NAMALWA (cell line): ENCODE measurements at regions not wholly inside any gene's neighbourhood (a gene's known extent, or its start where the extent isn't known, plus 50 kb on each side); places are given as distances from the start of the nearest gene placed in this dataset.

Source experiments
- DNase-seq: peaks from one replicate; pipeline ENCODE4 v3.0.0-alpha.2; 2015; ENCODE audit warnings: low spot score

DNA sequence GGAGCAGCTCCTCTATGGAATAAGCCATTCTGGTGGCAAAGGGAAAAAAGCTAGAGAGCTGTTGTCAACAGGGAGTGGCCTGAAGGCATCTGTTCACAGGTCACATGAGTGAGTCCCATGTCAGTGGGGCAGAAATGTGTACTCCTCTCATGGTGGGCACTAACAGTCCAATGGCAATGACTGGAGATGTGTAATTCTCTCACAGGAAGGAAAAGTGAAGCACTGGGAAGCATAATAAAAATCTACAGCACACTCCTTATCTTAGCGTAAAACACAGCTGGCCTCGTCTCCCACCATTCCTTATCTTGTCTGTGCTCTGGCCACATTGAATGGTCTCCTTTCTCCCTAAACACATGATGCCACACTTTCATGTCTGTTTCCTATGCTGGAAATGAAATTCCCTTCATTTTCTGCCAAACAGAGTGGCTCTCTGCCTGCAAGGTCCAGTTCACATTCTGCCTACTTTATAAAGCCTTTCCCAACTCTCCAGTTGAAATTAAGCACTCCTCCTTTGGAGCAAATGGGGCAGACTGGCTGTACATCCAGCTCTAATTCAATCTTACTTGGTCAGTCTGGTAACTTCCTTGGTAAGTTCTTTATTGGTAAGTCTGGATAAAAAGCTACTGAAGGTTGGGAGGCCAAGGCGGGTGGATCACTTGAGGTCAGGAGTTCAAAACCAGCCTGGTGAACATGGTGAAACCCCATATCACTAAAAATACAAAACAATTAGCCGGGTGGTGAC, 139.8 kb downstream of the RPL22L1 start:
- DNase-seq: no peak

DNA sequence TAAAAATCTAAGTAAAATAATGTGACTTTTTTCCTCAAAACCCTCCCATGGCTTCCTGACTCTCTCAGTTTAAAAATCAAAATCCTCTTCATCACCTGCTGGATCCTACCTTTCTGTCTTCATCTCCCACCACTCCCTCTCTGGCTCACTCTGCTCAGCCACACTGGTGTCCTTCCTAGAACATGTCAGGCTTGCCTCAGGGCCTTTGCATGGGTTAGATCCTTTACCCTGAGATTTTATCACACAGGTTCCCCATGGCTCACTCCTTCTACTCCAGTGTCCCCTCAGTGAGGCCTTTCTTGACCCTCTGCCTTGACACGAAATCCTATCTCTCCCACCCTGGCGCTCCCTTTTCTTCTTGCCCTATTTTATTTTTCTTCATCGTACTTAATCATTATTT, 141.8 kb downstream of the RPL22L1 start:
- DNase-seq: no peak

DNA sequence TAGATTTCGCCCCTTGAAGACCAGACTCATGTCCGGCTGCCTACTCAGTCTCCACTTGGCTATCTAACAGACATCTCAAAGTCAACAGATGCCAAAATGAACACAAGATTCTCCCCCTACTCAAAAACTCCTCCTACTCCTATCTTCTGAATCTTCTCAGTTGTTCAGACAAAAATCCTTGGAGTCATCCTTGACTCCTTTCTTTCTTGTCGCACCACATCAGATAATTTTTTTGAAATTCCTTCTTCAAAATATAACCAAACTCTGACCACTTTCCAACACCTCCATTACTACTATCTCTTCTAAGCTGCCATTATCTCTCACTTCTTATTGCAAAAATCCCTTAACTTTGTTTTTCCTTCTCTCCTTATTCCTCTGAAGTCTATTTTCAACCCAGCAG, 141.9 kb upstream of the SLC7A14 start:
- no peak for DNase-seq

GRCh38 chr3:170726976-170727661, 141.2 kb upstream of the SLC7A14 start:
- no peak for DNase-seq

DNA sequence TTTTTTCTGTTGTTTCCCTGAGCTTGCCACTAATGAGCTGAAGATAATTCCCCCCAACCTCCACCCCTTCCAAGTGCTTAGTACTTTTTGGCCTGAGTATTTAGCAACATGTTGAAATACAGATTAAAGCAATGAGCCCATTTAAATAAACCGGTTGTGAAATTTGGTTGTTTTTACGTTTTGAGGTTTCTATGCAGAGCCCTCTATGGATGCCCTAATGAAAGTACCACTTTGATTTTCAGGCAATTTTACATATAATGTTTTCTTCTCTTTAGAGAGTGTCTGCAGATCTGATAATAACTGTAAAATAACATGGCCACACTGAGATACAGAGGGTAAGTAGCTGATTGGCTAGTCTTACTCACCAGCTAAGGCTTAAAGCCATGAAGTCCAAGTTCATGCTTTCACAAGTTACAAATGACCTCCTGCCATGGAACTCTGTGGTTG, 139.4 kb upstream of the SLC7A14 start:
- DNase-seq: no peak

DNA sequence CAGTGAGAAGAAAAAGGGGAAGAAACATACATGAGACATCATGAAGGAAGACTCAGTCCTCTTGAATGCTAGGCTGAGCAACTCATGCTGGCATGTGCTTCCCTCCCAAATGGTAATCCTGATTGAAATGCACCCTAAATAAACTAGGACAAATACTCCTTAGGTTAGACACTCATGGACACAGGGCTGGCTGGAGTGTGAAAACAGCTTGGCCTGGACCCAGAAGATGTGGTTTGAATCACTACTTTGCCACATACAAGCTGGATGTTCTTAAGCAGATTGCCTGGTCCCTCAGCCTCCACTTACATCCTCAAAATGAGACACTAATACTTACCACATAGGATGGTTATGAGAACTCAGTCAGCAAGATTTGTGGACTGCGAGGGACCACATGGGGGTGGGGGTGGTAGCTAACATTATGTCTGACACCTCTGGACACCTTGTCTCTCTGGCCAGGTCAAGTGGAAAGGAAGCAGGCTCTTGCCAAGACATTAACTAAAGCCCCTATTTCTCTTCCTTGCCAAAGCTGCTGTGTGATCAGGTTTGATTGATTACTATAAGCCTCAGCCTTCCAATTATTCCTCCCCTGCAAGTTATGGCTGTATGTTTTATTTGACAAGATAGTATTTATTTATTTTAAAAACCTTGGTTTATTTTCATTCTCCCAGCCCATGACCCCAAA, 138.9 kb upstream of the SLC7A14 start:
- DNase-seq: no peak

GRCh38 chr3:170723241-170723640, 137.4 kb upstream of the SLC7A14 start:
- no peak for DNase-seq

GRCh38 chr3:170721563-170721962, 135.7 kb upstream of the SLC7A14 start:
- no peak for DNase-seq

- no peak for DNase-seq
Measured at GRCh38 chr3:170719300-170719699, 133.4 kb upstream of the SLC7A14 start.

- DNase-seq: no peak
Measured at GRCh38 chr3:170718848-170719247, 133.0 kb upstream of the SLC7A14 start.

GRCh38 chr3:170717410-170718402, 131.8 kb upstream of the SLC7A14 start:
- no peak for DNase-seq

DNA sequence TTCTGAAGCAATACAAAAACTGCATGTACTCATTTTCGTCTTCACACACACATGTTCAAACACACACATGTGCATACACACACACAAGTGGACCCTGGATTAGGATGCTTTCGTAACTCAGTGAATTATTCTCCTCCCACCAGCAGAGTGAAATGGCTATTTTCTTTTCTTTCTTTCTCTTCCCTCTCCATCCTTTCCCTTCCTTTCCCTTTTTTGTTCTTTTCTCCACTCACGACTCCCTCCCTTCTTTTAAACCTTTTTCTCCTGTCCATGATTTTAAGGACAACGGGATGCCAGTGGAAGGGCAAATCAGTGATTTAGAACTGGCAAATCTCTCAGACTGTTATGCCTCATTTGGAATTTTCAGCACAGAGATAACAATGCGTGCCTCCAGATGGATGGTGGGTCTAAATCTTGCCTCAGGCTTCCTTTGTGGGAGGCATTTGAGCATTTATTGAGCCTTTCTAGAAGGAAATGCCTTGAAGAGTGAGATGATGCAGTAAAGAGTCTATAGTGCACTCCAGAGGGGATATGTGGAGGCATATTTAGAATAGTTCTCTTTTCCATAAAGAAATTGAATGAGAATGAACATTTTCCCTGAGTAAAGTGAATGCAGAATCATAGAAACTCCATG, 130.4 kb upstream of the SLC7A14 start:
- no peak for DNase-seq

- DNase-seq: no peak
Measured at GRCh38 chr3:170714562-170715535, 129.0 kb upstream of the SLC7A14 start.

GRCh38 chr3:170714122-170714521, 128.2 kb upstream of the SLC7A14 start:
- no peak for DNase-seq

DNA sequence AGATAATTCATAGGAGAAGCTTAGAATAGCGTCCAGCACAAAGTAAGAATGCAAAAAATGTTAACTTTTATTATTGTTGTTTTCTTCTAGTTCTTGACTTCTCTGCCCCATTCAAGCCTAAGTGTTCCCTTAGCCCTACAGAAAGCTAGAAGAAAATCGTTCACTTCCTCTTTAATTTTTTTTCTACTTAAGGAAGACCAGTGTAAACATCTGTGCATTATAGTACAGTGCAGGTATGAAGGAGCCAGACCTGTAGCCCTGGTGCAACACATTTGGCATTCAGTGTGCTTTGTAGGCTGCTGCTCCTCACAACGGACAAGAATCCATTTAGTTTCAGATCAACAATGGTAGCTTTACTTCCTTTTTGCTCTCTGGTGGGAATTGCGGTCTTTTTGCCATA, 127.8 kb upstream of the SLC7A14 start:
- no peak for DNase-seq

GRCh38 chr3:170712798-170713197, 126.9 kb upstream of the SLC7A14 start:
- DNase-seq: no peak

- no peak for DNase-seq
Measured at GRCh38 chr3:170712336-170712735, 126.5 kb upstream of the SLC7A14 start.

GRCh38 chr3:170711786-170712185, 125.9 kb upstream of the SLC7A14 start:
- no peak for DNase-seq

DNA sequence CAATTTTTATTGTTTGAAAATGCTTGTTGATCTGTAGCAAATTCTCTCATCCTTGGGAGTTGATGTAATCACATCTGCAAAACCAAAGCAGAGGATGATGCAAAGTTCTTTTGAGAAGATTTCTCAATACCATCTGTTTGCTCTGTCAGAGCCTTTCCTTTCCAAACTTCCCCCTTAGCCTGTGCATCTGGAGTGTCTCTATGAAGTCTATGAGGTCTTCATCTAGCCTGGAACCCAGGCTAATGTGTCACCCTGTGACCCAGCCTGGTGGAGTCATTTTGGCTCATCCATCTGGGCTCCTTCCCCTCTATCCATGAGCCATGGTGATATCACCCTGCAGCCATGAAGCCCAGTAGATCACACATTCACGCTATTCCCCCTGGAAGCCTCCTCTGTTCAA, 123.2 kb upstream of the SLC7A14 start:
- no peak for DNase-seq

GRCh38 chr3:170707899-170708298, 122.0 kb upstream of the SLC7A14 start:
- no peak for DNase-seq
